NCI-H2171 (cell line): ENCODE measurements at regions not wholly inside any gene's neighbourhood (a gene's known extent, or its start where the extent isn't known, plus 50 kb on each side); places are given as distances from the start of the nearest gene placed in this dataset.
"Not testable (repeated sequence)": the region's sequence is repeated elsewhere in the genome, so short reads cannot be mapped to it uniquely, and the experiment has no call there.

Experiments used
- DNase-seq: peaks from one replicate; lab custom pipeline; 2025; lab: John Stamatoyannopoulos, UW

DNA sequence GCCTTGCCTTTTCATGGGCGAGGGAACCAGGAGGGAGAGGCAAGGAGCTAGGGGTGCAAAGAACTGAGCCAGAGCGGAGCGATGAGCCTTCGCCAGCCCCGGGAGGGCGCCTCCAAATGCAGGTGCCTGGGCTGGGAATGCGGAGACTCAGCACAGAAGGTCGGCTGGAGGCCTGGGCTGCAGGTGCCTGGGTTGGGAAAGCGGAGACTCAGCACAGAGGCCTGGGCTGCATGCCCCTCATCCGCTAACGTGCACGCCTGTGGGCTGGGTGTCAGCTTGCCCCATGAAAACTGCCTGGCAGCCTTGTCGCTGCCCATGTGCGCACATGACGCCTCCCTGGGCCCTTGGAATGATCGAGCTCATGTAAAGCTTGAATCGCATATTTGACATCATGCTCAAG lies 51.8 kb downstream of the POM121L12 start:
- DNase-seq: no peak

DNA sequence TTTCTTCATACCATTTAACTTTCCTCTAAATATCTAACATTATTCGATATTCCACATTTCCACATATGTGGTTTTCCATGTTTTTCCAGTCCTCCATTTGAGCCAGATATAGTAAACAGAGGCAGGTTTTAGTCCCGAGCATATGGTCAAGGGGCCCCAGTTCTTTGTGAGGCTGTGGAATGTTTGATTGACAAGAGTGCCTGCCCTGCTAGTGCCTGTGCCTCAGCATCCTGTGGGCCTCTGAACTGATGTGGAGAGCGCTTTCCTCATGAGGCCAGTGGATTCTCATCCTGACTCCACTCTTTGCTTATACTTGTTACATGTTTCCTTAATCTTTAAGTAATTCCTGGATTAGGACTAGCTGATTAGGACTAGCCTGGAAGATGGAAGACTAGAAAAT lies 58.8 kb downstream of the POM121L12 start:
- DNase-seq: no peak

DNA sequence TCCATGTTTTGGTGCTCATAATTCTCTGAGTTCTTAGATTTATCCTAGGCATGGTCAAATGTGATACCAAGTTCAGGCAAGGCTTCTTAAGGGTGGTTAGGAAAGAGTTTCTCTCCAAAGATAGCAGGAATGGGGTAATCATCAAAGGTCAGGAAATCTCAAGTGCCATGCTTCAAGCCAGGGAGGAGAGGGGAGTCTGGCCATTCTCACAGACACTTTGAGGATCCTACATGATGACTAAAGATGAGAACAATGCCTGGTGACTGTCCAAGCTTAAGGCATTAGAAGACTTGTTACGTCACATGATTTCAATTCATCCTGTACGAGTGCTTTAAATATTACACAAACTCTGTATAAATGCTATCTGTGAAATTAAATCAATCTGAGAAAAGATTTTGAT lies 59.4 kb downstream of the POM121L12 start:
- no peak for DNase-seq

DNA sequence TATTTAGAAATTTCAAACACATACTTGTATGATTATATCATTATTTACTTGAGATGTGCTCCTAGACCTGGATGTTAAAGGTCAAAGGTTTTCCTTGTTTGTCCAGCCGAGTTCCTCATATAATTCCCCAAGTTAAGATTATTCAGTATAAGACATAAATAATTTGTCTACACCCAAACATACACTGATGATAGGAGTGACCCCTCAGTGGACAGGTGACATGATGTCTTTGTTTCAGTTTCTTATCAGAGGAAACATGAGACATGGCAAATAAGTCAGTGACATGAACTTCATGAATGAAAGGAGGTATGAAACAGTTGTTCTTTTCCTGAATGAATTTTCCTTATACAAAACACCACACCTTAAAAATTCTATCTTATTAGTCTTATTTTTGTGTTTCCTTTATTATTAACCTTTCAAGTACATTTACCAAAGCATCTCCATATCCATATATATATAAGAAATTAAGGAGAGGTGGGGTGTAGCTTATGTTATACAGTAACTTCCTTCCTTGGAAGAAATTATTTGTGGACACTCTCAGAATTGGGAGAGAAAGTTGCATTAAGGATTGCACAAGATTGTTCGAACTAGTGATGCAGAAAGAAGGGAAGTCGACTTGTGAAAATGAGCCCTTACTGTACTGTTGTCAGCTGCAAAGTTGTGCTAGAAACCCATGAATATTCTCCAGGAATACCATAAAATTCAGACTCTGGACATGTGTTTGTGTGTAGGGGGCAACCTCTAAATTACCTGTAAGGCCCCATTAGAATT lies 60.5 kb downstream of the POM121L12 start:
- no peak for DNase-seq

DNA sequence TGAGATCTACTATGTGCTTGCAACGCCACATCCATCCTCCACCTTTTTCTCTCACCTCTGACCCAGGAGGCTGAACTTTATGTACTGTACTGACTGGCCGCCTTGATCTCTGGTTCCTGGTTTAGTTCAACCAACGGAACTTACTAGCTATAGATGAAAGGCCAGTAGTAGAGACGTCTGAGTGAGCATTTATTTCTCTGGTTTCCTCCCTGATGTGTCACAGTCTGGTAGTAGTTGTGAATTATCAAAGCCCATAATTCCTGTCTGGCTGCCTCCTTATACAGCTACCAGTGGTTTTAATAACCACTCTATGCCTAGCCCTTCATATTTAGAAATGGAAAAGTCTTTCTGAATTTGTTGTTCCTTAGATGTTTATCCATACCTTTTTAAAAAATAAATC lies 64.7 kb downstream of the POM121L12 start:
- no peak for DNase-seq

DNA sequence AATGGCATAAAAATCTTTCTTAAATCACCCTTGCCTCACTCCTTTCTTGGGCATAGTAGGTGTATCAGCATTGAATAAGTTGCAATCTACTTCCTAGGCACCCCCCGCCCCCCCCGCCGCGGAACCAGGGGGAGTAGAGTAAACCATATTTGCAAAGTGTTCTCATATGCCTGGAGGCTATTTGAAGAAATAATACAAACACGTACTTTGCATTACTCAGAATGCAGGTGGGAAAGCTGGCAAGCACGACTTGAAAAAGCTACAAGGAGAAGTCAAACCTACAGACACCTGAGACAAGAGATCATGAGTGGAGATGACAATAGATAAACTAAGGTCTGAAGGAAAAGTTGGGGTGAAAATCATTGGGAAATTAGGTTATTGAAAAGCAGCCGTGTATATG lies 65.6 kb downstream of the POM121L12 start:
- no peak for DNase-seq

DNA sequence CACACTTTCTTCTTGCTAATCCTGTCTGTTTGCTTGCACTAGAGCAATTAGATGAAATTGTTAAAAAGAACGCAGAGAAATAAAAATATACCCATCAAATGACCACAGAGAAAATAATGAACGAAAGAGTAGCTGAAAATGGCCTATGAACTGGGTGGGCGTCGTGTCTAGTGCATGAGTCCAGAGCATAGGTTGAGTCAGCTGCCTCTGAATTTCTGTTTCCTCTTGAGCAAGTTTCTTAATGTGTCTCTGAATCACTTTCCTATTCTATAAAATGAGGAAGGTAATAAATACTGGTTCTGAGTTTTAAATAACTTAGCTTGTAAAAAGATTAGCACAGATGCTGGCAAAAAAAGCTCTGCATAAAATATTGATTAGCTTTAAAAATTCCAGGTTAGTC lies 75.0 kb downstream of the POM121L12 start:
- no peak for DNase-seq

DNA sequence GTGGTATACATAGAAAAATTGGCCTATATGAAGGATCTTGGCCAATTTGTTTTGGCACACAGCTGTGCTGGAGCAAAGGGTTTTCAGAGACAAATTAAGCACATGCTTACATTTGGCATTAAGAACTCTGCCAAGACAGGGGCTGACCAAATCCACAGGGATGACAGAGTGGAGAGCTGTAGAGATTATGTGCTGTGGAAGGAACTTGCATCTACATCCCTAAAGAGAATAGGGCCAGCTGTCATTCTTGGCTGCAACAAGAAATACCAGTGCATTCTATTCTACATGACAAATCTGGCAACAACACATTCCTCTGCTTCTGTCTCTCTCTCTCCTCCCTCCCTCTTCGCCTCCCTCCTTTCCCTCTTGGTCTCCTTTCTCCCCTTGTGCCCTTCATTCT lies 75.6 kb downstream of the POM121L12 start:
- DNase-seq: no peak

DNA sequence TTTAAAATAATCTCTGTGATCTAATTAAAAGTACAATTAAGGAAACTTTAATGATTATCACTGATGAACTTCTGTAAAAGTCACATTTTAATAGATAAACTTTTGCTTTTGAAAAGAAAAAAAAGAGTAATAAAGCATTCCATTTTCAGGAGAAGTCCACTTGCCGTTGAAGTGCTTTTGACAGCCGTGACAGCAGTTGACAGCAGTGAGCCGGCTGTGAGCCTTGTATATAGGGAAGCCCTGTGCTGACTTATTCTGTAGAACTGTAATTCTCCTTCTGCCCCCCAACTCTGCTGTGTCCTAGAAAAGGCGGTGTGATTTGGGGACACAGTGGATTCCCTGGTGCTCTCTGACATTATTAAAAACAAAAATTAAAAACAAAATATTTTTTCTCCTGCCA lies 78.0 kb downstream of the POM121L12 start:
- no peak for DNase-seq

DNA sequence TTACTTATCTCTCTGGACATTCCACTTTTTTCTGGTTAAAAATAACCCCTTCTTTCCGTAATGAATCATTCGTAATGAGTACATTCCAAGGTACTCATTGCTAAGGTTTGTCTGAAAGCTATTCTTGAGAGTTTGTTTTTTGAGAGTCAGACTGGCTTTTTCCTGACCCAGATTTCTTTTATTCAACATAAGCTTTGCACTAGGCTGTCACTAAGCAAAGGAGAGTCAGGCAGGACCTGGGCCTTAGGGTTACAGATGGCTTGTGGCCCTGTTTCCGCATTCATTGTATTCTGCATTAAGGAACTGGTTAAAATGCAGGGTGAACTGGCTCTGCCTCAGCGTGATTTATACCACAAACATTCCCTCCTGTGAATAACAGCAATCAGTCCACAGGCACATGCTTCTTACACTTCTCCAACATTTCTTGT lies 84.1 kb downstream of the POM121L12 start:
- DNase-seq: no peak

DNA sequence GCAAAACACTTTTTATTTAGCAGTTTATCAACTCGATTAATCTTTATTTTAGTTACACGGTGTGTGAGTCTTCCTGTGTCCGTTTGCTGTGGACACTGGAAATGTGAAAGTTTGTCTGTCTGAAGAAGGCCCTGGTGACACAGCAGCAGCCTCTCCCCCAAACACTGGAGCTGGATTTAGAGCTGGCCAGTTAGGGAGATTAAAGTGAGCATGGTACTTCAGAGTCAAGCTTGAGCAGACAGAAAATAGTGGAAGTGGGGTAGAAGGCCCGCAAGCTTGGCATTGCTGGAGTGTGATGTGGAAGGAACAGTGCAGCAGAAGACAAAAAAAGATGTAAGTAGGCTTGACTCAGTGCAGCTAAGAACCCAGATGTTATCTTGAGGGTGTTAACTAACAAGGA lies 85.9 kb downstream of the POM121L12 start:
- DNase-seq: no peak

DNA sequence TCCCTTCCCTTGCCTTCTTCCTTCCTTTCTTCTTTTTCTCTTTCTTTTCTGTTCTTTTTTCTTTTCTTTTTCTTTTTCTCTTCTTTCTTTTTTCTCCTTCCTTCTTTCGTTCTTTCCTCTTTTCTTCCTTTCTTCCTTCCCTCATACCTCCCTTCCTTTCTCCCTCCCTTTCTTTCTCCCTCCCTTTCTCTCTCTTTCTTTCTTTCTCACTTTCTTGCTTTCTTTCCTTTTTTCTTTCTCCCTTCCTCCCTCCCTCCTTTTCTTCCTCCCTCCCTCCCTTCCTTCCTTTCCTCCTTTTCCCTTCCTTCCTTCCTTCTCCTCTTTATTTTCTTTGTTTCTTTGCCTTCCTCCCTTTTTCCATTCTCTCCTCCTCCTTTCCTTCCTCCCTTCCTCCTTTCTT lies 96.3 kb downstream of the POM121L12 start:
- DNase-seq: no peak

DNA sequence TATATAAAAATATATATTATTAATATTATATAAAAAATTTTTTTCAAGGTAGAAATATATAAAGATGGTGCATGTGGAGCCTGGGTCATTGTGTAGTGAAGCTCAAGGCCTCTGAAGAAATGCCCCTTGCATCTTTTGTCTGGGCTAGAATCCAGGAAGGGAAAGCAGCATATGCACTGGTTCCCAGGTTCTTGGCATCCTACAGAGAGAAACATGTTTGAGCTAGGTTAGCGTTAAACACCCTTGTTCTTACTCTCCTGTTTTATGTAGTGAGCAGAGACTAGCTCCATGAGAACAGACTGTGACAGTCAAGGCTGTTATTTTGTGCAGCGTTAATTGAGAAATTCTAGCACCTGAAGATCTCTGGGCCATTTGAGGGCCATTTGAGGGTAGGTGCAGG lies 116.1 kb downstream of the POM121L12 start:
- DNase-seq: no peak

DNA sequence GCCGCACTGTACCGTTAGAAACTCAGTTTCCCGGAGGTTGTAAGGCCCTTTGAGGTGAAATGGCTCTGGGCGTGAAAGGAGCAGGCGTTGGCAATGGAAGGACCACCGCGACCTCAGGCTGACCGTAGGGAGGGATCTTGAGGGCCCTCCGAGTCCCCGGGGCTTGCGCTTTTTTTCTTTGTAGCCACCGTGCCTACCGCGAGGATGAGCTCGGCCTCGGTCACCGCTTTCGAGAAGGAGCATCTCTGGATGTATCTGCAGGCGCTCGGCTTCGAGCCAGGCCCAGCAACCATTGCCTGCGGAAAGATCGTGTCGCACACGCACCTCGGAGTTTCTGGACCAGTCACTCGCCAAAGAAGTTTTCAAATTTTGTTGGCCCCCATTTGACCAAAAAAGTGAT lies 151.8 kb downstream of the POM121L12 start:
- not testable (repeated sequence) for DNase-seq

DNA sequence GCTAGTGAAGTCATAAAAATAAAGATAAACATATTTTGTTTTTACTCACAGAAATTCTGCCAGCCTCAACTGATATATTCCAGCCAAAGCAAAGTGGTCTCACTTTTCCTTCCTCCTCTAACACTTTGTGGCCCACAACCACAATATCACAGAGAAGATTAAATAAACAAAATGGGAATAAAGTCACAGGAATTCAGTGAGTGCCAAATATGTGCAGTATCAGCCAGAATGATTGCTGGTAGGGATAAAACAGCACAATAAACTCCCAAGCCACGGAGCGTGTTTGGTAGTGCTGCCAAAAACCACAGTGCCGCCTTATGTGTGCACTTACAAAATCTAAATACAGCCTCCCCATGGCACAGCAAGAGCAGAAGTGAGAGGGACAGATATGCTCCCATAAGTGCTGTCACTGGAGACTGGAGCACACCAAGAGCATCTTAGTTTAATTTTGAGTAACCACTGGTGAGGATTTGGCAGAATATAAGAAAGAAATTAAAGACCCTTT lies 155.8 kb downstream of the POM121L12 start:
- no peak for DNase-seq

DNA sequence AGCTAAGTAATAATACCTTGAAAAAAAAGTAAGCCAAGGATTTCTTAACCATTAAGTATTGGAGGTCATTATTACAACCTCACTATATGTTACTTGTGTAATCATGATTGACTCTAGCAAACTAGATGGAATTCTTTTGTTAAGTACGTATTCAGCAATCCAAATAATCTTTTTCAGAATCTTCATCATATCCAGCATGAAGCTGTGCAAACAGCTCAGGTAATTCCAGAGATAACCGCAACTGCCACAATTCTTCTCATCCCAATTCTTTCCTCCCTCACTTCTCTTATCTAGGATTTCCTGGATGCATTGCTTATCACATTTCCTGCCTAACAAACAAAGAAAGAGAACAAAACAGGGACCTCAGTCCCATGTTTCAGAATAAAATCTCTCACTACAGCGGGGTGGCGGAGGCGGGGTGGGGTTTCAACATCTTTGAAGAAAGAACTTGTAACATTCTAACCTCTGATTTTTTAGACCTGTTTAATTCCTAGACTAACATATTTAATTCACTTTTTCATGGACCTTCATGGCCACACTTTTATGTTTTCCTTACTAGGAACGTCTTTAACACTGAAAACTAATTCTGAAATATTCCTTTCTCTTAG lies 156.5 kb downstream of the POM121L12 start:
- no peak for DNase-seq

DNA sequence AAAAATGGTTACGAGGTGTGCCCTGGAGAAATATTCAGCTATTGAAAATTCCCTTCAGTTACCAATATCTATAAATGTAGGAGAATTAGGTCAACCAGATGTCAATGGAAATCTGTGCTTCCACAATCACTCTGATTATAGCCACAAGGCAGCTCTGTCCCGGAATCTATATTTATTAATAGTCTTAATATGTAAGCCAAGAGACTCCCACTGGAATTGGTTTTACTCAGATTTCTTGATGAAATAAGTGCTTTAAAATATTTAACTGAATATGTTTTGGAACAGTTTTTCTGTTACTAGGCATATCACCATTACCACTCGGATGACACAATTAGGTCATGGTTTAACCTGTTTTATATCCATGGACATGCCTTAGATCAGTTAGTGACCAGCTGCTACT lies 169.6 kb downstream of the POM121L12 start:
- no peak for DNase-seq

DNA sequence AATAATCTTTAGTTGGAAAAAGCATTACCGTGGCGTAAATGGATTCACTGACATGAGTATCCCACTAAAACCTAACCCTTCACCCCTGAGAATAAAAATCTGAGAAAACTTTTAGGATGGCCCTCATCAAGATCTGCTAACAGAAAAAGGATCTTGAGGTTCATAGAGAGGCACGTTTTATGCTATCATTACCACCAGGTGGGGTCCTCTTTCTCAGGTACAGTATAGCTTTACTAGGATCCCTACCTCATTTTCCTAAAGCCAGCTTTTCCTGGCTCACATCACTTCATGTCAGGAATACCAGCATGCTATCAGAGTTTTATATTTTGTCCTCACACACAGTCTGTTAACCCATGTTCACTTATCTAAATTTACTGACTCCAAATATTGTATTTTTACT lies 173.7 kb downstream of the POM121L12 start:
- no peak for DNase-seq

DNA sequence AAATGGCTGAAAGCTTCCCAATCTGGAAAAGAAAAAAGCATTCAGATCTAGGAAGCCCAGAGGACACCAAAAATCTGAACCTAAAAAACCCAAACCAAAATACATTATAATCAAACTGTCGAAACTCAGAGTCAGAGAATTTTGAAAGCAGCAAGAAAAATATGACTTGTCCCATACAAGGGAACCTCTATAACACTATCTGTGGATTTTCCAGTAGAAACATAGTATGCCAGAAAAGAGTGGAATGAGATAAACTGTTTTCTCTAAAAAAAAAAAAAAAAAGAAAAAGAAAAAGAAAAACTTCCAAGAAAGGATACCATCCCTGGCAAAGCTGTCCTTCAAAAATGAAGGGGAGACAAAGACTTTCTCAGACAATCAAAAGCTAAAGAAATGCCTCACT lies 179.0 kb downstream of the POM121L12 start:
- DNase-seq: no peak

DNA sequence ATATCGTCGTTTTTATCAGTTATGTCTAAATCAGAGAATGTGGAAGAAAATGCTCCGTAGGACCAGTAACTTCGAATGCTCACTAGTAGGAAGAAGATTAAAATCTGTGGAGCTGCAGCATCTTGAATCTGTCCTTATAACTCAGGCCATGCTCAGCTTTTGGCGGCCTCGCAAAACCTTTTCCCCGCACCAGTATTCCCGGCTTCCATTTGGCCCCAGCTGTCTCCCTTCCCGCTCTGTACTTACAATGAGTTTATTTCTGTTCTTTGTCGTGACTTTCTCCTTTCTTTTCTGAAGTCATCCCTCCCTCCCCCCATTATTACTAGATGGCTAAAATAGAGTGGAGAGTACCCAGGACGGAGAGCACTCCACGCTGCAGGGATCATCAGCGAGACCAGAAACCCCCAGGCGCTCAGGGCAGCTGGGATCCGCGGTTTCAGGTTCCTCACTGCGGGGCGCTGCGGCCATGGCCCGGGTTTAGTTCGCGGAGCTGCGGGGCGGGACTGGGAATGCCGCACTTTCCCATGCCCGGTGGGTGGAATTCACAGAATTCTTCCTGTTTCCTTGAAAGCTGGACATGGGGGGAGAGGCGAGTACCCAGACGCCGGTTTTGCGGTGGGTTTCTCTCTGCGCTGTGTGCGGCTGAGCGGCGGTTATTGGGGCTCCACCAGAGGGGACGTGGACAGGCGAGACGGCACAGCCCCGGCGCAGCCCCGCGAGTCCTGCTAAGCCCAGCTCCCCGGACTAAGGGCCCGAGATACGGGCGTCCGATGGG lies 183.5 kb downstream of the POM121L12 start:
- no peak for DNase-seq

DNA sequence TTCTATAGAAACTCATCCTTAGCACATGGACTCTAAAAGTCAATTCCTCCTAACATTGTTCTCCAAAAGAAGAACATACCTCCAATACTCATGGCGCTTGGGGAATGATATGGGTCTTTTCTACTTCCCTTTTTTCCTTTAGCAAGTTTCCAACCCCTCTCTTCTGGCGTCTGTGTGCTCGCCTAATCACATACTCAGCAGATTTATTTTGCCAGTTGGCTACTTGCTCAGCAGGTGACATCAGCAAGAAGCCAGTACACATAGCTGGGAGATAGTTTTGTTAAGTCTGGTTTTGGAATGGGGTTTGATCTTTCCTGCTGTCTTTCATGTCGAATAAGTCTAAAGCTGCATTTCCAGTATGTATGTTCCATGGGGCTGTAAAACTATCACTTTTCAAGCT lies 193.8 kb downstream of the POM121L12 start:
- DNase-seq: no peak

DNA sequence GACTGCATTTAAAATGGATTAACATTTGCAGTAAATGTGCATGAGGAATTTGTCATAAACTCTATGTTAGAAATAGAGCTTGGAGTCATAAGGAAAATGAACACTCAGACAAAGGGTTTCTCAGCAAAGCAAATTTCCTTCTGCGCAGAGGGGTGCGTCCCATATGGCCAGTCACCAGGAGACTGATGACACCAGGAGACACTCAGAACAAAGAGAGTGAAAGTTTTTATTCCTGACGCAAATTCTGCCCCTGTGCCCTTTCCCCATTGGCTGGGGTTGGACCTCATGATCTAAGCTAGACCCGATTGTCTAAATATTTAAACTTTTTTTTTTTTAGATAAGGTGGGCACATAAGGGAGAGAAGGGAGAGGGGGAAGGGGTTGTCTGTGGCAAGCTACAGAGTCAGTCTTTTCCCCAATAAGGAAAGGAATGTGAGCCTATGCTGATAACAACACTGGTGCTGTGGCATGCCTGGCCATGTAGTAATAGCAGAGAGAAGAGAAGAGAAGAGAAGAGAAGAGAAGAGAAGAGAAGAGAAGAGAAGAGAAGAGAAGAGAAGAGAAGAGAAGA lies 202.0 kb downstream of the POM121L12 start:
- no peak for DNase-seq
